Adrenal gland (tissue), 9 donors: ENCODE measurements at regions not wholly inside any gene's neighbourhood (a gene's known extent, or its start where the extent isn't known, plus 50 kb on each side); places are given as distances from the start of the nearest gene placed in this dataset.

Experiments
- DNase-seq, 7 donors: peaks; one replicate each; pipeline ENCODE4 v3.0.0-alpha.2; 2019 to 2020
- H3K27ac ChIP-seq, 5 donors: fragments of 200-600 bp; sonication (generic) in 4 of 5; 1 replicate in 3 of 5; 2 replicates in 2 of 5; pipeline versions ENCODE4 v1.5.1 to v1.8.0; 2016 to 2020; ENCODE audit warnings: mild to moderate bottlenecking in 1 of 5
- H3K27me3 ChIP-seq: fragments of 200-600 bp; 2 replicates; pipeline ENCODE4 v1.8.0; 2021
- H3K36me3 ChIP-seq, 2 donors: fragments of 200-600 bp; replicated peaks in 1 of 2; 1 replicate in 1 of 2; 2 replicates in 1 of 2; pipeline versions ENCODE4 v1.5.1 to v1.8.0; 2018 to 2022
- H3K4me1 ChIP-seq, 2 donors: fragments of 200-600 bp; replicated peaks in 1 of 2; 1 replicate in 1 of 2; 2 replicates in 1 of 2; pipeline versions ENCODE4 v1.5.1 to v1.8.0; 2018 to 2021
- H3K4me3 ChIP-seq, 4 donors: fragments of 200-600 bp; sonication (generic) in 3 of 4; one replicate each; pipeline ENCODE4 v1.5.1; 2016 to 2018
- H3K9me3 ChIP-seq, 3 donors: fragments of 200-600 bp; sonication (generic) in 1 of 3; replicated peaks in 1 of 3; 1 replicate in 2 of 3; 2 replicates in 1 of 3; pipeline versions ENCODE4 v1.5.1 to v1.8.0; 2016 to 2021
- CTCF ChIP-seq, 6 experiments: fragments of 450-650 bp in 4 of 6; fragments of 200-600 bp in 2 of 6; sonication (generic) in 1 of 6; IDR thresholded peaks; 1 replicate in 5 of 6; 2 replicates in 1 of 6; pipeline versions ENCODE4 v1.5.1 to v1.8.0; 2016 to 2021; ENCODE audit warnings: antibody characterized with exemption in 6 of 6, mild to moderate bottlenecking in 2 of 6, moderate library complexity in 1 of 6
- POLR2A ChIP-seq, 2 donors: fragments of 450-650 bp; IDR thresholded peaks; one replicate each; pipeline ENCODE4 v1.6.1; 2017; ENCODE audit warnings: antibody characterized with exemption in 2 of 2, mild to moderate bottlenecking in 2 of 2, moderate library complexity in 1 of 2
- WGBS, 4 donors: extraction: QIAGEN DNeasy Blood & Tissue Kit in 2 of 4; methylation state at CpG; one replicate each; pipeline versions ENCODE4 v1.1.5 to v1.1.7; 2013 to 2017; 5-methylcytosine and 5-hydroxymethylcytosine counted together
- intact Hi-C, 2 donors: fragments of 100-400 bp; cut with DNase I; formaldehyde crosslinking; loops; one replicate each; pipeline versions ENCODE4 v1.14.1 to v1.15.0; 2022 to 2023
- donor health status: healthy with polysubstance abuse.
- donor health status: Bipolar disorder and iron deficiency.
- donor health status: DM: yes; HTN: yes; CAD: no.
- donor health status: DM: no; HTN: no; CAD: no.
- donor health status: DM: no; HTN: no; CAD: no.

- no peaks in the 10 kb centered on the region for H3K9me3 ChIP-seq
- H3K27me3 ChIP-seq: no peaks in the 10 kb centered on the region
- intact Hi-C loops: no loop called here
- no peak overlapping the region for H3K4me3 ChIP-seq
- no peak for DNase-seq
- no peak overlapping the region for H3K27ac ChIP-seq
- no peak for TF ChIP-seq CTCF (IDR thresholded peaks at IDR 0.05)
- TF ChIP-seq POLR2A (IDR thresholded peaks at IDR 0.05): no peak
- WGBS, 4 donors: 79 to 86% (median 85%) methylated on average over 6 to 7 of the region's 7 CpGs
- no peaks in the 10 kb centered on the region for H3K36me3 ChIP-seq
- peaks cover 0 to 1% of the 10 kb centered on the region in 2 donors for H3K4me1 ChIP-seq
Observed at GRCh38 chr1:94684690-94685250, 135.4 kb upstream of the SLC44A3 start.

- TF ChIP-seq CTCF (IDR thresholded peaks at IDR 0.05): no peak
- no peak for TF ChIP-seq POLR2A (IDR thresholded peaks at IDR 0.05)
- no peak overlapping the region for H3K4me3 ChIP-seq
- H3K9me3 ChIP-seq: no peaks in the 10 kb centered on the region
- intact Hi-C loops: no loop called here
- 70 to 83% (median 78%) methylated on average over 6 of the region's 6 CpGs for WGBS, 4 donors
- no peaks in the 10 kb centered on the region for H3K27me3 ChIP-seq
- H3K4me1 ChIP-seq: no peaks in the 10 kb centered on the region
- no peaks in the 10 kb centered on the region for H3K36me3 ChIP-seq
- no peak for DNase-seq
- H3K27ac ChIP-seq: no peak overlapping the region
Observed at GRCh38 chr1:94683886-94684285, 136.3 kb upstream of the SLC44A3 start.

GRCh38 chr1:94680039-94680377, 138.4 kb upstream of the F3 start:
- intact Hi-C loops: no loop called here
- 51 to 82% (median 71%) methylated on average over 3 of the region's 3 CpGs for WGBS, 4 donors
- H3K36me3 ChIP-seq: no peaks in the 10 kb centered on the region
- H3K4me3 ChIP-seq: no peak overlapping the region
- no peaks in the 10 kb centered on the region for H3K4me1 ChIP-seq
- TF ChIP-seq POLR2A (IDR thresholded peaks at IDR 0.05): no peak
- no peak for TF ChIP-seq CTCF (IDR thresholded peaks at IDR 0.05)
- no peaks in the 10 kb centered on the region for H3K27me3 ChIP-seq
- no peaks in the 10 kb centered on the region for H3K9me3 ChIP-seq
- no peak overlapping the region for H3K27ac ChIP-seq
- no peak for DNase-seq

DNA sequence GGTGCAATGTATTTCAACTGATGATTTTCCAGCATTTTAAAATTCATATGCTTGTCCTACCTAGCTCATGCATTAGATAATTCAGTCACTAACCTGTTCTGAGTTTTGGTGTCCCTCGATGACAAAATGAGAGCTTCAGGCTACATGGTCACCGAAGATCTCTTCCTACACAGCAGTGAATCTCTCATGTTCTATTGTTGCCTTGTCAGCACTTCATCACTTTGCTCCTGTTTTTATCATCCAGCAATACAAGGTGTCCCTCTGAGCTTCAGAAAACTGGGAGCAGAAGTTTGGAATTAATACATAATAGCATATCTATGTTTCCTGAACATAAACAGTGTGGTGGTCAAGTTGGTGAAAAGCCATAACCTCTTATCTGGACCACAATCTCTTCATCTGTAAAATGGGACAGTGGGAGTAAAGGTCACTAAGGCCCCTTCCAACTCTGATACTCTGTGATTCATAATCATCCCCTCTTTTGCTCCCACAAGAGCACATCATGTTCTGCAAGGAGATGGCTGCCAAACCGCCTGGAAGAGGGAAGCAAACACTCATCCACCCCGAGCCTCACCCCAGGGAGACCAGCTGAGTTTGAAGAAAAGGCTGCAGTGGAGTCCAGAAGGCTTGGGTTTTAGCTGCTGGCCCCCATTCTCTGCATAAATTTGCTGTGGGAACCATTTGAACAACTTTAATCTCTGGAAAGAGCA, 137.9 kb upstream of the F3 start:
- intact Hi-C loops: no loop called here
- Histone ChIP-seq H3K36me3 (no peaks in the 10 kb centered on the region), H3K27ac (no peak overlapping the region), H3K9me3 (no peaks in the 10 kb centered on the region), H3K4me1 (no peaks in the 10 kb centered on the region), H3K4me3 (no peak overlapping the region), H3K27me3 (no peaks in the 10 kb centered on the region)
- DNase-seq: no peak
- TF ChIP-seq CTCF (IDR thresholded peaks at IDR 0.05): no peak
- no peak for TF ChIP-seq POLR2A (IDR thresholded peaks at IDR 0.05)
- 83 to 91% (median 90%) methylated on average over 4 of the region's 4 CpGs for WGBS, 4 donors
